AG04450 (cell line): ENCODE measurements at regions not wholly inside any gene's neighbourhood (a gene's known extent, or its start where the extent isn't known, plus 50 kb on each side); places are given as distances from the start of the nearest gene placed in this dataset.

ENCODE experiments used
- CTCF ChIA-PET: fragments of 300-600, 350-600 bp; formaldehyde crosslinking; extraction: SDS; loops from one replicate; lab custom pipeline; 2022; ENCODE audit warnings: antibody characterized with exemption, inconsistent platforms; lab: Charles Lee
- POLR2A ChIA-PET: fragments of 350-600 bp; formaldehyde crosslinking; extraction: SDS; loops from one replicate; lab custom pipeline; 2021; ENCODE audit warnings: antibody characterized with exemption, inconsistent platforms; lab: Yijun Ruan, JAX
- DNase-seq: peaks from one replicate; pipeline ENCODE4 v3.0.0-alpha.2; 2011; ENCODE audit warnings: low read depth, low spot score
- H3K27ac ChIP-seq: one replicate; pipeline ENCODE4 v1.5.1; 2012; ENCODE audit warnings: low read depth, low read length, control low read depth
- H3K27me3 ChIP-seq: one replicate; pipeline ENCODE4 v1.6.0; 2012; ENCODE audit warnings: low read length; ENCODE audit not compliant: control insufficient read depth, insufficient read depth
- H3K4me3 ChIP-seq: 2 replicates; pipeline ENCODE4 v1.5.1; 2011; ENCODE audit warnings: mild to moderate bottlenecking, low read depth, low read length, control low read depth
- H3K9me3 ChIP-seq: 2 replicates; pipeline ENCODE4 v1.5.1; 2012; ENCODE audit warnings: low read length; ENCODE audit not compliant: control insufficient read depth, insufficient read depth
- CTCF ChIP-seq: IDR thresholded peaks from 2 replicates; pipeline ENCODE4 v1.5.1; 2011; ENCODE audit warnings: low read depth, low read length, control low read depth, inconsistent platforms

GRCh38 chr4:23311983-23312382 lies 577.9 kb downstream of the PPARGC1A start:
- no peak for DNase-seq
- TF ChIP-seq CTCF = no peak
- ChIA-PET CTCF (no interaction called here), POLR2A (no interaction called here)
- Histone ChIP-seq H3K9me3 (no peaks in the 10 kb centered on the region), H3K27me3 (no peaks in the 10 kb centered on the region), H3K4me3 (no peak overlapping the region), H3K27ac (no peak overlapping the region)

GRCh38 chr4:23305026-23305425 lies 584.8 kb downstream of the PPARGC1A start:
- Histone ChIP-seq H3K27me3 (no peaks in the 10 kb centered on the region), H3K4me3 (no peak overlapping the region), H3K27ac (no peak overlapping the region), H3K9me3 (no peaks in the 10 kb centered on the region)
- no peak for DNase-seq
- POLR2A ChIA-PET = no interaction called here
- TF ChIP-seq CTCF = no peak
- CTCF ChIA-PET = no interaction called here

- CTCF ChIA-PET = no interaction called here
- TF ChIP-seq CTCF = no peak
- no peak overlapping the region for H3K4me3 ChIP-seq
- H3K27ac ChIP-seq = no peak overlapping the region
- no peak for DNase-seq
- POLR2A ChIA-PET = no interaction called here
- no peaks in the 10 kb centered on the region for H3K9me3 ChIP-seq
- no peaks in the 10 kb centered on the region for H3K27me3 ChIP-seq
Measured at GRCh38 chr4:23298371-23298770, 591.5 kb downstream of the PPARGC1A start.

- DNase-seq = no peak
- CTCF ChIA-PET = no interaction called here
- H3K27ac ChIP-seq = no peak overlapping the region
- no peak overlapping the region for H3K4me3 ChIP-seq
- H3K9me3 ChIP-seq = no peaks in the 10 kb centered on the region
- no peak for TF ChIP-seq CTCF
- no peaks in the 10 kb centered on the region for H3K27me3 ChIP-seq
- POLR2A ChIA-PET = no interaction called here
Measured at GRCh38 chr4:23297327-23297726, 592.5 kb downstream of the PPARGC1A start.

- Histone ChIP-seq H3K27me3 (no peaks in the 10 kb centered on the region), H3K27ac (no peak overlapping the region), H3K9me3 (no peaks in the 10 kb centered on the region), H3K4me3 (no peak overlapping the region)
- DNase-seq = no peak
- ChIA-PET POLR2A (no interaction called here), CTCF (no interaction called here)
- TF ChIP-seq CTCF = no peak
Measured at GRCh38 chr4:23291139-23291538, 598.4 kb downstream of the GBA3 start.
